Nucleus accumbens (tissue), 56 donors: ENCODE measurements at regions not wholly inside any gene's neighbourhood (a gene's known extent, or its start where the extent isn't known, plus 50 kb on each side); places are given as distances from the start of the nearest gene placed in this dataset.

Experiments
- DNase-seq, 56 donors: peaks; one replicate each; lab custom pipeline; 2025; lab: John Stamatoyannopoulos, UW

GRCh38 chr20:17084909-17085308, 141.9 kb upstream of the PCSK2 start:
- no peak for DNase-seq

- peak in 1 of 56 donors; percentile 7 for DNase-seq
Measured at GRCh38 chr20:17093782-17094181, 133.1 kb upstream of the PCSK2 start.

- no peak for DNase-seq
Measured at GRCh38 chr20:17097603-17098002, 129.2 kb upstream of the PCSK2 start.

- DNase-seq, result no peak
Measured at GRCh38 chr20:17100506-17100905, 126.3 kb upstream of the PCSK2 start.

- no peak for DNase-seq
Measured at GRCh38 chr20:17107127-17107526, 119.7 kb upstream of the PCSK2 start.

GRCh38 chr20:17108896-17109295, 117.9 kb upstream of the PCSK2 start:
- no peak for DNase-seq

GRCh38 chr20:17109307-17109706, 117.5 kb upstream of the PCSK2 start:
- no peak for DNase-seq

- DNase-seq, result no peak
Measured at GRCh38 chr20:17128206-17128605, 98.6 kb upstream of the PCSK2 start.

GRCh38 chr20:17129089-17129488, 97.8 kb upstream of the PCSK2 start:
- DNase-seq, result no peak

- peak in 11 of 56 donors; percentile 1 to 33 (median 14) for DNase-seq
Measured at GRCh38 chr20:17137692-17138091, 89.1 kb upstream of the PCSK2 start.

- peak in 34 of 56 donors; percentile 0 to 65 (median 33) for DNase-seq
Measured at GRCh38 chr20:17138237-17138636, 88.6 kb upstream of the PCSK2 start.

GRCh38 chr20:17140894-17141293, 85.9 kb upstream of the PCSK2 start:
- no peak for DNase-seq

- DNase-seq, result no peak
Measured at GRCh38 chr20:17141568-17141967, 85.3 kb upstream of the PCSK2 start.

GRCh38 chr20:17142666-17143065, 84.2 kb upstream of the PCSK2 start:
- DNase-seq, result no peak

GRCh38 chr20:17150858-17151257, 76.0 kb upstream of the PCSK2 start:
- DNase-seq, result no peak

- DNase-seq, result no peak
Measured at GRCh38 chr20:17155401-17155800, 71.4 kb upstream of the PCSK2 start.

- DNase-seq, result no peak
Measured at GRCh38 chr20:17158701-17159100, 68.1 kb upstream of the PCSK2 start.

- DNase-seq, result no peak
Measured at GRCh38 chr20:17161673-17162481, 65.0 kb upstream of the PCSK2 start.

GRCh38 chr20:17168026-17168612, 58.7 kb upstream of the PCSK2 start:
- no peak for DNase-seq

GRCh38 chr20:17169585-17170136, 57.2 kb upstream of the PCSK2 start:
- peak in 1 of 56 donors; percentile 2 for DNase-seq

- DNase-seq, result no peak
Measured at GRCh38 chr20:17171746-17172280, 55.0 kb upstream of the PCSK2 start.
